ENCODE measurements at regions not wholly inside any gene's neighbourhood (a gene's known extent, or its start where the extent isn't known, plus 50 kb on each side); places are given as distances from the start of the nearest gene placed in this dataset.
"Not testable (repeated sequence)": the region's sequence is repeated elsewhere in the genome, so short reads cannot be mapped to it uniquely, and the experiment has no call there.

GRCh38 chr10:16193241-16193640 is 243.6 kb upstream of the PTER start:
- no peak for TF ChIP-seq CTCF (conservative IDR thresholded peaks at IDR 0.05; ENCODE audit: low read length)
- H3K4me3 ChIP-seq (ENCODE audit: low read length): no peak overlapping the region

GRCh38 chr10:16195178-16195769 is 241.5 kb upstream of the PTER start:
- no peak overlapping the region for H3K4me3 ChIP-seq (ENCODE audit: low read length)
- TF ChIP-seq CTCF (conservative IDR thresholded peaks at IDR 0.05; ENCODE audit: low read length): no peak
- no peak for DNase-seq (ENCODE audit: low read depth)

More at GRCh38 chr10:16193241-16193640, 243.6 kb upstream of the PTER start:
- no peak for DNase-seq (ENCODE audit: low read depth)

GRCh38 chr10:16195894-16196293 is 240.9 kb upstream of the PTER start:
- TF ChIP-seq CTCF (conservative IDR thresholded peaks at IDR 0.05; ENCODE audit: low read length): no peak

GRCh38 chr10:16199216-16199615 is 237.6 kb upstream of the PTER start:
- no peak overlapping the region for H3K4me3 ChIP-seq (ENCODE audit: low read length)
- DNase-seq (ENCODE audit: low read depth): no peak
- no peak for TF ChIP-seq CTCF (conservative IDR thresholded peaks at IDR 0.05; ENCODE audit: low read length)

More at GRCh38 chr10:16195894-16196293, 240.9 kb upstream of the PTER start:
- no peak overlapping the region for H3K4me3 ChIP-seq (ENCODE audit: low read length)
- no peak for DNase-seq (ENCODE audit: low read depth)

GRCh38 chr10:16223618-16224017 is 213.2 kb upstream of the PTER start:
- DNase-seq (ENCODE audit: low read depth); H3K4me3 ChIP-seq (ENCODE audit: low read length): not testable (repeated sequence)

- no peak for TF ChIP-seq CTCF (conservative IDR thresholded peaks at IDR 0.05; ENCODE audit: low read length)
- DNase-seq (ENCODE audit: low read depth): no peak
- no peak overlapping the region for H3K4me3 ChIP-seq (ENCODE audit: low read length)
Measured at GRCh38 chr10:16227674-16228073, 209.1 kb upstream of the PTER start.

GRCh38 chr10:16231176-16231575 is 205.6 kb upstream of the PTER start:
- DNase-seq (ENCODE audit: low read depth): no peak
- TF ChIP-seq CTCF (conservative IDR thresholded peaks at IDR 0.05; ENCODE audit: low read length): no peak
- no peak overlapping the region for H3K4me3 ChIP-seq (ENCODE audit: low read length)
